ENCODE measurements at regions not wholly inside any gene's neighbourhood (a gene's known extent, or its start where the extent isn't known, plus 50 kb on each side); places are given as distances from the start of the nearest gene placed in this dataset.

DNA sequence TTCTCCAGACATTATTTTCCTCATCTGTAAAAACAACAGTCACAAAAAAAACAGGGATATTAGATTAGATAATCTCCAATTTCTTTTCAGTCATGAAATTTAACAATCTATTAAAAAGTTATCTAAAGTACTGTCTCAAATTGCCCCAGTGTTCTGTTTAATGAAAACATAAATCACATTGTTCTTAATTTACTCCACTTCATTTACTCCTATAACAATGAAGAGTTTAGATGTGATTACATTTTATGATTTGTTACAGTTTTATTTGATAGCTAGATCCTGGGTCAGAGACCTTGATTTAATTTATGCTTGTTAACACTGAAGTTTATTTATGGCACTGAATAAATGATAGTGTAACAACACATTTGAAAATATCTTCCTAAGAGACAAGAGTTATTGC, 230.2 kb upstream of the TRPC4 start:
- Histone ChIP-seq H3F3A (ENCODE audit: insufficient read depth, low read length, poor library complexity, severe bottlenecking) (no peaks in the 10 kb centered on the region), H3K79me2 (replicated peaks; ENCODE audit: insufficient read depth, low read length) (no peaks in the 10 kb centered on the region), H3K27me3 (ENCODE audit: insufficient read depth, low read depth, low read length) (no peaks in the 10 kb centered on the region), H3K9ac (ENCODE audit: low read length) (no peak overlapping the region), H3K27ac (ENCODE audit: low read length) (no peak overlapping the region), H2AFZ (ENCODE audit: low read depth, low read length) (no peak overlapping the region), H3K9me2 (ENCODE audit: insufficient read depth, low read length) (no peaks in the 10 kb centered on the region), H3K9me3 (ENCODE audit: low read length) (no peaks in the 10 kb centered on the region), H3K36me3 (ENCODE audit: insufficient read depth, low read length) (no peaks in the 10 kb centered on the region), H3K4me3 (ENCODE audit: low read length) (no peak overlapping the region), H4K20me1 (ENCODE audit: insufficient read depth) (no peaks in the 10 kb centered on the region), H3K4me2 (ENCODE audit: low read length) (no peak overlapping the region)
- TF ChIP-seq RAD21 (conservative IDR thresholded peaks at IDR 0.05) (no peak), SMC3 (conservative IDR thresholded peaks at IDR 0.05; ENCODE audit: poor library complexity) (no peak), EP300 (conservative IDR thresholded peaks at IDR 0.05; ENCODE audit: poor library complexity, severe bottlenecking) (no peak), EZH2 (IDR thresholded peaks at IDR 0.05; ENCODE audit: borderline replicate concordance, insufficient read depth, low read length, poor library complexity, severe bottlenecking) (no peak), MXI1 (conservative IDR thresholded peaks at IDR 0.05; ENCODE audit: poor library complexity, severe bottlenecking) (no peak), TAF1 (IDR thresholded peaks at IDR 0.05; ENCODE audit: low read depth) (no peak), POLR2AphosphoS5 (IDR thresholded peaks at IDR 0.05) (no peak)
- TF ChIP-seq, protein P1, sequence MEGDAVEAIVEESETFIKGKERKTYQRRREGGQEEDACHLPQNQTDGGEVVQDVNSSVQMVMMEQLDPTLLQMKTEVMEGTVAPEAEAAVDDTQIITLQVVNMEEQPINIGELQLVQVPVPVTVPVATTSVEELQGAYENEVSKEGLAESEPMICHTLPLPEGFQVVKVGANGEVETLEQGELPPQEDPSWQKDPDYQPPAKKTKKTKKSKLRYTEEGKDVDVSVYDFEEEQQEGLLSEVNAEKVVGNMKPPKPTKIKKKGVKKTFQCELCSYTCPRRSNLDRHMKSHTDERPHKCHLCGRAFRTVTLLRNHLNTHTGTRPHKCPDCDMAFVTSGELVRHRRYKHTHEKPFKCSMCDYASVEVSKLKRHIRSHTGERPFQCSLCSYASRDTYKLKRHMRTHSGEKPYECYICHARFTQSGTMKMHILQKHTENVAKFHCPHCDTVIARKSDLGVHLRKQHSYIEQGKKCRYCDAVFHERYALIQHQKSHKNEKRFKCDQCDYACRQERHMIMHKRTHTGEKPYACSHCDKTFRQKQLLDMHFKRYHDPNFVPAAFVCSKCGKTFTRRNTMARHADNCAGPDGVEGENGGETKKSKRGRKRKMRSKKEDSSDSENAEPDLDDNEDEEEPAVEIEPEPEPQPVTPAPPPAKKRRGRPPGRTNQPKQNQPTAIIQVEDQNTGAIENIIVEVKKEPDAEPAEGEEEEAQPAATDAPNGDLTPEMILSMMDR (IDR thresholded peaks at IDR 0.05; ENCODE audit: poor library complexity, severe bottlenecking) = no peak
- TF ChIP-seq, protein P2, sequence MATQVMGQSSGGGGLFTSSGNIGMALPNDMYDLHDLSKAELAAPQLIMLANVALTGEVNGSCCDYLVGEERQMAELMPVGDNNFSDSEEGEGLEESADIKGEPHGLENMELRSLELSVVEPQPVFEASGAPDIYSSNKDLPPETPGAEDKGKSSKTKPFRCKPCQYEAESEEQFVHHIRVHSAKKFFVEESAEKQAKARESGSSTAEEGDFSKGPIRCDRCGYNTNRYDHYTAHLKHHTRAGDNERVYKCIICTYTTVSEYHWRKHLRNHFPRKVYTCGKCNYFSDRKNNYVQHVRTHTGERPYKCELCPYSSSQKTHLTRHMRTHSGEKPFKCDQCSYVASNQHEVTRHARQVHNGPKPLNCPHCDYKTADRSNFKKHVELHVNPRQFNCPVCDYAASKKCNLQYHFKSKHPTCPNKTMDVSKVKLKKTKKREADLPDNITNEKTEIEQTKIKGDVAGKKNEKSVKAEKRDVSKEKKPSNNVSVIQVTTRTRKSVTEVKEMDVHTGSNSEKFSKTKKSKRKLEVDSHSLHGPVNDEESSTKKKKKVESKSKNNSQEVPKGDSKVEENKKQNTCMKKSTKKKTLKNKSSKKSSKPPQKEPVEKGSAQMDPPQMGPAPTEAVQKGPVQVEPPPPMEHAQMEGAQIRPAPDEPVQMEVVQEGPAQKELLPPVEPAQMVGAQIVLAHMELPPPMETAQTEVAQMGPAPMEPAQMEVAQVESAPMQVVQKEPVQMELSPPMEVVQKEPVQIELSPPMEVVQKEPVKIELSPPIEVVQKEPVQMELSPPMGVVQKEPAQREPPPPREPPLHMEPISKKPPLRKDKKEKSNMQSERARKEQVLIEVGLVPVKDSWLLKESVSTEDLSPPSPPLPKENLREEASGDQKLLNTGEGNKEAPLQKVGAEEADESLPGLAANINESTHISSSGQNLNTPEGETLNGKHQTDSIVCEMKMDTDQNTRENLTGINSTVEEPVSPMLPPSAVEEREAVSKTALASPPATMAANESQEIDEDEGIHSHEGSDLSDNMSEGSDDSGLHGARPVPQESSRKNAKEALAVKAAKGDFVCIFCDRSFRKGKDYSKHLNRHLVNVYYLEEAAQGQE (IDR thresholded peaks at IDR 0.05; ENCODE audit: borderline replicate concordance) = no peak

DNA sequence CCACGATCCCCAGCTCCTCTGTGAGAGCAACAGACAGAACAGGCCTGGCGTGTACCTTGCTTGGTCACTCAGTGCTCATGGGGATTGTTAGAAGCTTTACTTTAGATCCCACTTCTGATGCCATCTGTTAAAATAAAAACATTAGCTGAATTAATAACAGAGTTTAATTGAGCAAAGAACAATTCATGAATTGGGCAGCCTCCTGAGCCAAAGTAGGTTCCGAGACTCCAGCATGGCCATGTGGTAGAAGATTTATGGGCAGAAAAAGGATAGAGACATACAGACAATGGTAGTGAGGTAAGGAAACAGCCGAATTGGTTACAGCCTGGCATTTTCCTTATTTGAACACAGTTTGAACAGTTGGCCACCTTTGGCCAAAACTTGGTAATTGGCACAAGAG, 223.9 kb upstream of the TRPC4 start:
- Histone ChIP-seq H2AFZ (ENCODE audit: low read depth, low read length) (no peak overlapping the region), H4K20me1 (ENCODE audit: insufficient read depth) (no peaks in the 10 kb centered on the region)
- TF ChIP-seq POLR2AphosphoS5 (IDR thresholded peaks at IDR 0.05) = no peak
- TF ChIP-seq, protein P1 (IDR thresholded peaks at IDR 0.05; ENCODE audit: poor library complexity, severe bottlenecking) = no peak
- TF ChIP-seq RAD21 (conservative IDR thresholded peaks at IDR 0.05) = no peak
- TF ChIP-seq, protein P2 (IDR thresholded peaks at IDR 0.05; ENCODE audit: borderline replicate concordance) = no peak
- TF ChIP-seq MXI1 (conservative IDR thresholded peaks at IDR 0.05; ENCODE audit: poor library complexity, severe bottlenecking) = no peak
- TF ChIP-seq EZH2 (IDR thresholded peaks at IDR 0.05; ENCODE audit: borderline replicate concordance, insufficient read depth, low read length, poor library complexity, severe bottlenecking) = no peak
- TF ChIP-seq TAF1 (IDR thresholded peaks at IDR 0.05; ENCODE audit: low read depth) = no peak
- no peak for TF ChIP-seq EP300 (conservative IDR thresholded peaks at IDR 0.05; ENCODE audit: poor library complexity, severe bottlenecking)
- TF ChIP-seq SMC3 (conservative IDR thresholded peaks at IDR 0.05; ENCODE audit: poor library complexity) = no peak

More for the DNA sequence above, 223.9 kb upstream of the TRPC4 start:
- no peak overlapping the region for H3K4me2 ChIP-seq (ENCODE audit: low read length)
- H3F3A ChIP-seq (ENCODE audit: insufficient read depth, low read length, poor library complexity, severe bottlenecking) = no peaks in the 10 kb centered on the region
- H3K27me3 ChIP-seq (ENCODE audit: insufficient read depth, low read depth, low read length) = no peaks in the 10 kb centered on the region
- H3K4me3 ChIP-seq (ENCODE audit: low read length) = no peak overlapping the region
- H3K36me3 ChIP-seq (ENCODE audit: insufficient read depth, low read length) = no peaks in the 10 kb centered on the region
- H3K9me2 ChIP-seq (ENCODE audit: insufficient read depth, low read length) = no peaks in the 10 kb centered on the region
- no peak overlapping the region for H3K27ac ChIP-seq (ENCODE audit: low read length)
- no peaks in the 10 kb centered on the region for H3K9me3 ChIP-seq (ENCODE audit: low read length)
- H3K9ac ChIP-seq (ENCODE audit: low read length) = no peak overlapping the region
- no peaks in the 10 kb centered on the region for H3K79me2 ChIP-seq (replicated peaks; ENCODE audit: insufficient read depth, low read length)
